ENCODE measurements at regions not wholly inside any gene's neighbourhood (a gene's known extent, or its start where the extent isn't known, plus 50 kb on each side); places are given as distances from the start of the nearest gene placed in this dataset.

DNA sequence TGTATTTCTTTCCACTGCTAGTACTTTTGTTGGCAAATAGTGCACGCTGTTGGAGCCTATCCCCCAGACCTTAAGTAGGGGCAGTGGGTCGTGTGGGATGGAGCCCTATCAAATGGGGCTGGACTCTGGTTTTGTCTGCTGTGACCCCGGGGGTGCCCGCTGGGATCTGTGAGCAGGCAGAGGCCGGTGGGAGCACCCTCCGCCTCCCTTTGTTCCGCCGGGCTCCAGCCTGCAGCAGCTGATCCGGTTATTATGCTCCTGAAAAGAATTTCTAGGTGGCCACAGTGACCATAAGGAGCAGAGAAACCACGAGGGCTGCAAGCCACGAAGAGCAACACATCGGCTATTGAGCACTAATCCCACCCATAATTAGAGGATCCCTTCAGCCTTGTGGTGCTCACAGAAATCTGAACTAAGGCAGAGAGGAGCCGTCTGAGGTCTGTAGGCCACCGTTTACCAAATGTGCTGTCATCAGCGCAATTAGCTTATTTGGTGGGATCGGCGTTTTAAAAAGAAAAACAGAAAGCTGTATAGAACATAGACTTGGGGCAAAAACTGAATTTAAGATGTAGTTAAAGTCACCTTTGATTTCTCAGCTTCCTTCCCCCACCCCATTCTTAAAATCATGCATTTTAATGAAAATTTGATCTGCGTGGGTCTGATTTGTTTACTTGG lies 598.3 kb upstream of the JAG1 start:
- TF ChIP-seq, protein P1, sequence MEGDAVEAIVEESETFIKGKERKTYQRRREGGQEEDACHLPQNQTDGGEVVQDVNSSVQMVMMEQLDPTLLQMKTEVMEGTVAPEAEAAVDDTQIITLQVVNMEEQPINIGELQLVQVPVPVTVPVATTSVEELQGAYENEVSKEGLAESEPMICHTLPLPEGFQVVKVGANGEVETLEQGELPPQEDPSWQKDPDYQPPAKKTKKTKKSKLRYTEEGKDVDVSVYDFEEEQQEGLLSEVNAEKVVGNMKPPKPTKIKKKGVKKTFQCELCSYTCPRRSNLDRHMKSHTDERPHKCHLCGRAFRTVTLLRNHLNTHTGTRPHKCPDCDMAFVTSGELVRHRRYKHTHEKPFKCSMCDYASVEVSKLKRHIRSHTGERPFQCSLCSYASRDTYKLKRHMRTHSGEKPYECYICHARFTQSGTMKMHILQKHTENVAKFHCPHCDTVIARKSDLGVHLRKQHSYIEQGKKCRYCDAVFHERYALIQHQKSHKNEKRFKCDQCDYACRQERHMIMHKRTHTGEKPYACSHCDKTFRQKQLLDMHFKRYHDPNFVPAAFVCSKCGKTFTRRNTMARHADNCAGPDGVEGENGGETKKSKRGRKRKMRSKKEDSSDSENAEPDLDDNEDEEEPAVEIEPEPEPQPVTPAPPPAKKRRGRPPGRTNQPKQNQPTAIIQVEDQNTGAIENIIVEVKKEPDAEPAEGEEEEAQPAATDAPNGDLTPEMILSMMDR (conservative IDR thresholded peaks at IDR 0.05; ENCODE audit: low read length) = no peak
- no peak for TF ChIP-seq EZH2phosphoT487 (IDR thresholded peaks at IDR 0.05; ENCODE audit: borderline replicate concordance)
